ENCODE measurements at regions not wholly inside any gene's neighbourhood (a gene's known extent, or its start where the extent isn't known, plus 50 kb on each side); places are given as distances from the start of the nearest gene placed in this dataset.

GRCh38 chr3:193145248-193145647 is 95.8 kb upstream of the PLAAT1 start:
- DNase-seq (ENCODE audit: low read depth in 1 of 2, low spot score in 2 of 2) (no peak), FAIRE-seq (no peak)
- no peak overlapping the region for H3K56ac ChIP-seq (replicated peaks; ENCODE audit: insufficient read length, low read depth, low read length)
- H2BK15ac ChIP-seq (ENCODE audit: low read length): no peak overlapping the region
- H3K79me1 ChIP-seq (ENCODE audit: low read depth, low read length): no peaks in the 10 kb centered on the region
- WGBS, 2 experiments (ENCODE audit: extremely low coverage in 1 of 2, insufficient coverage in 1 of 2, insufficient read length in 1 of 2, insufficient replicate concordance in 2 of 2, low coverage in 1 of 2, low lambda C conversion rate in 2 of 2, missing lambda C conversion rate in 1 of 2): 89% methylated on average over 3 of the region's 3 CpGs; no CpG with 5 or more reads in 1 of the 2 experiments
- no peak overlapping the region for H3K4me2 ChIP-seq (ENCODE audit: insufficient read depth in 1 of 2, low read depth in 2 of 2, low read length in 2 of 2)
- H3K4me1 ChIP-seq (replicated peaks in 1 of 4; ENCODE audit: control insufficient read depth in 3 of 4, insufficient read depth in 4 of 4, low read length in 3 of 4): no peaks in the 10 kb centered on the region
- no peak overlapping the region for H2BK120ac ChIP-seq (replicated peaks; ENCODE audit: low read depth, low read length)
- no peak overlapping the region for H2AK5ac ChIP-seq (ENCODE audit: low read depth, low read length)
- no peak overlapping the region for H3K4ac ChIP-seq (replicated peaks; ENCODE audit: insufficient read length, low read depth, low read length)
- H2AFZ ChIP-seq (ENCODE audit: low read length): no peak overlapping the region
- H3K4me3 ChIP-seq (ENCODE audit: extremely low read depth in 1 of 4, insufficient read depth in 2 of 4, low read depth in 3 of 4, low read length in 4 of 4): no peak overlapping the region
- ChIA-PET POLR2A (ENCODE audit: partially characterized antibody) (no interaction called here), CTCF (ENCODE audit: partially characterized antibody) (no interaction called here)
- H4K91ac ChIP-seq (replicated peaks; ENCODE audit: insufficient read length, low read length): no peak overlapping the region
- no peaks in the 10 kb centered on the region for H3K9me3 ChIP-seq (ENCODE audit: insufficient read depth in 2 of 2, low read depth in 1 of 2, low read length in 1 of 2)
- no peaks in the 10 kb centered on the region; the same call in 1 of the 2 replicates for H3K23me2 ChIP-seq (ENCODE audit: low read depth, low read length)
- no peaks in the 10 kb centered on the region for H3K36me3 ChIP-seq (ENCODE audit: control insufficient read depth in 2 of 4, insufficient read depth in 4 of 4, low read length in 3 of 4)
- H3K9ac ChIP-seq (replicated peaks in 1 of 4; ENCODE audit: extremely low read depth in 1 of 4, low read depth in 3 of 4, low read length in 3 of 4): no peak overlapping the region
- H3K27me3 ChIP-seq (replicated peaks in 1 of 4; ENCODE audit: control insufficient read depth in 3 of 4, extremely low read depth in 1 of 4, insufficient read depth in 3 of 4, low read length in 3 of 4): no peaks in the 10 kb centered on the region
- TF ChIP-seq SRF (IDR thresholded peaks at IDR 0.05; ENCODE audit: low read depth, low read length): no peak
- no peak overlapping the region for H4K8ac ChIP-seq (ENCODE audit: extremely low read depth, insufficient read depth, low read length)
- no peak overlapping the region for H2BK5ac ChIP-seq (ENCODE audit: low read depth, low read length)
- no peaks in the 10 kb centered on the region for H4K20me1 ChIP-seq (replicated peaks in 1 of 2; ENCODE audit: control insufficient read depth in 1 of 2, insufficient read depth in 2 of 2, low read length in 2 of 2)
- H3K79me2 ChIP-seq (ENCODE audit: control insufficient read depth in 1 of 2, insufficient read depth in 2 of 2, low read length in 2 of 2): no peaks in the 10 kb centered on the region
- H2BK20ac ChIP-seq (ENCODE audit: low read length): no peak overlapping the region
- H3K14ac ChIP-seq (ENCODE audit: insufficient read length): no peak overlapping the region
- H4K5ac ChIP-seq (ENCODE audit: insufficient read length, low read depth, low read length): no peak overlapping the region
- no peak overlapping the region for H3K27ac ChIP-seq (ENCODE audit: low read depth, low read length)
- H2BK12ac ChIP-seq (ENCODE audit: low read depth, low read length): no peak overlapping the region
- H3K23ac ChIP-seq (ENCODE audit: insufficient read length): no peak overlapping the region
- H3K18ac ChIP-seq (ENCODE audit: extremely low read depth, low read length): no peak overlapping the region
